Trophoblast cell (in vitro differentiated cells and primary cell): ENCODE measurements at regions not wholly inside any gene's neighbourhood (a gene's known extent, or its start where the extent isn't known, plus 50 kb on each side); places are given as distances from the start of the nearest gene placed in this dataset.

Experiments used
- DNase-seq, 2 donors: peaks; one replicate each; pipeline ENCODE4 v3.0.0-alpha.2; 2016
- H2AFZ ChIP-seq: 2 replicates; pipeline ENCODE4 v1.6.1; 2013; ENCODE audit warnings: low read length, moderate library complexity, mild to moderate bottlenecking; ENCODE audit not compliant: insufficient read depth, poor library complexity
- H2AK5ac ChIP-seq: 2 replicates; pipeline ENCODE4 v1.6.1; 2013; ENCODE audit warnings: mild to moderate bottlenecking, low read length
- H2BK120ac ChIP-seq: 2 replicates; pipeline ENCODE4 v1.6.1; 2013; ENCODE audit warnings: low read length, mild to moderate bottlenecking, moderate library complexity; ENCODE audit not compliant: insufficient read depth, poor library complexity
- H2BK12ac ChIP-seq: 2 replicates; pipeline ENCODE4 v1.6.1; 2013; ENCODE audit warnings: mild to moderate bottlenecking, low read length, moderate library complexity
- H2BK5ac ChIP-seq: 2 replicates; pipeline ENCODE4 v1.6.1; 2013; ENCODE audit warnings: low read length, low read depth, moderate library complexity, mild to moderate bottlenecking; ENCODE audit not compliant: poor library complexity
- H3K14ac ChIP-seq: 2 replicates; pipeline ENCODE4 v1.6.1; 2013; ENCODE audit warnings: mild to moderate bottlenecking, low read length
- H3K18ac ChIP-seq: 2 replicates; pipeline ENCODE4 v1.6.1; 2013; ENCODE audit warnings: mild to moderate bottlenecking, low read length
- H3K23ac ChIP-seq: 2 replicates; pipeline ENCODE4 v1.6.1; 2013; ENCODE audit warnings: low read length
- H3K27ac ChIP-seq: 2 replicates; pipeline ENCODE4 v1.5.1; 2013; ENCODE audit warnings: low read depth, mild to moderate bottlenecking, inconsistent platforms, low read length, moderate library complexity
- H3K27me3 ChIP-seq: 2 replicates; pipeline ENCODE4 v1.6.1; 2013; ENCODE audit warnings: inconsistent platforms, mild to moderate bottlenecking, low read length, moderate library complexity; ENCODE audit not compliant: insufficient read depth
- H3K36me3 ChIP-seq, 2 experiments: 1 replicate in 1 of 2; 2 replicates in 1 of 2; pipeline ENCODE4 v1.6.1; 2013; ENCODE audit warnings: low read length in 2 of 2, mild to moderate bottlenecking in 2 of 2, moderate library complexity in 1 of 2; ENCODE audit not compliant: insufficient read depth in 2 of 2, control insufficient read depth in 1 of 2
- H3K4ac ChIP-seq: 2 replicates; pipeline ENCODE4 v1.6.1; 2013; ENCODE audit warnings: low read depth, mild to moderate bottlenecking, low read length, moderate library complexity
- H3K4me1 ChIP-seq, 2 experiments: 1 replicate in 1 of 2; 2 replicates in 1 of 2; pipeline ENCODE4 v1.6.1; 2013; ENCODE audit warnings: low read length in 2 of 2, mild to moderate bottlenecking in 2 of 2, moderate library complexity in 1 of 2; ENCODE audit not compliant: insufficient read depth in 2 of 2, control insufficient read depth in 1 of 2
- H3K4me2 ChIP-seq: 2 replicates; pipeline ENCODE4 v1.6.1; 2013; ENCODE audit warnings: inconsistent platforms, mild to moderate bottlenecking, low read length, moderate library complexity
- H3K4me3 ChIP-seq: 2 replicates; pipeline ENCODE4 v1.5.1; 2013; ENCODE audit warnings: mild to moderate bottlenecking, low read depth, low read length, inconsistent platforms
- H3K79me1 ChIP-seq: one replicate; pipeline ENCODE4 v1.6.1; 2013; ENCODE audit warnings: low read length
- H3K79me2 ChIP-seq: 2 replicates; pipeline ENCODE4 v1.6.1; 2013; ENCODE audit warnings: low read length, mild to moderate bottlenecking; ENCODE audit not compliant: control insufficient read depth, insufficient read depth, poor library complexity
- H3K9ac ChIP-seq: 2 replicates; pipeline ENCODE4 v1.6.1; 2013; ENCODE audit warnings: mild to moderate bottlenecking, low read length
- H3K9me3 ChIP-seq: 2 replicates; pipeline ENCODE4 v1.6.1; 2013; ENCODE audit warnings: low read depth, mild to moderate bottlenecking, control low read depth, inconsistent platforms, low read length; ENCODE audit not compliant: insufficient read depth
- H4K12ac ChIP-seq: 2 replicates; pipeline ENCODE4 v1.6.1; 2013; ENCODE audit warnings: low read depth, mild to moderate bottlenecking, low read length, moderate library complexity
- H4K8ac ChIP-seq: 2 replicates; pipeline ENCODE4 v1.6.1; 2013; ENCODE audit warnings: low read depth, mild to moderate bottlenecking, low read length, moderate library complexity
- H4K91ac ChIP-seq: one replicate; pipeline ENCODE4 v1.6.1; 2013; ENCODE audit warnings: low read depth, mild to moderate bottlenecking, low read length, moderate library complexity
- WGBS: extraction: QIAGEN DNeasy Blood & Tissue Kit; methylation state at CpG from one replicate; pipeline ENCODE4 v1.1.7; 2013; ENCODE audit warnings: missing lambda C conversion rate; ENCODE audit not compliant: insufficient read length, insufficient coverage; ENCODE audit errors: extremely low coverage; 5-methylcytosine and 5-hydroxymethylcytosine counted together

DNA sequence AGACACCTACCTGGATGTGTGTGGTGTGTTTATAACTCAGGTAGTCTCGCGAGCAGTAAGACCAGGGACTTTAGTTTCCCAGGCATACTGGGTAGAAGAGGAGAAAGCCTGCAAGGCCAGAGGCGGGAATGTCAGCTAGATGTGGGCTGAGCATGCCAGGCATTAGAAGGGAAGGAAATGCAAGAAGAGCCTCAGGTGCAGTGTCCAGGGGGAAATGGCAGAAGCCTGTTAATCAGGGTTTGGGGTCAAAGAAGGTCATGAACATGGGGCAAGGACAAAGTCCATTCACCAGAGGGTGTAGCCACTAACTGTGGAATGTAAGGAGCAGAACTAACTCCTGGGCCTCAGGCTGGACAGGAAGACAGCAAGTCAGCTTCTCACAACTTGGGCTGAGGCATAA, 305.0 kb downstream of the SMOC2 start:
- no peak overlapping the region for H2BK12ac ChIP-seq
- H3K23ac ChIP-seq = no peak overlapping the region
- H2AFZ ChIP-seq = no peak overlapping the region
- WGBS = no CpG with 5 or more reads among the region's 3 CpGs
- H3K79me2 ChIP-seq = no peaks in the 10 kb centered on the region
- no peak overlapping the region for H3K14ac ChIP-seq
- H3K4ac ChIP-seq = no peak overlapping the region
- H3K27ac ChIP-seq = no peak overlapping the region
- H2AK5ac ChIP-seq = no peak overlapping the region
- H3K79me1 ChIP-seq = no peaks in the 10 kb centered on the region
- no peak overlapping the region for H2BK5ac ChIP-seq
- H3K4me1 ChIP-seq = peaks cover 4% of the 10 kb centered on the region in 2 experiments
- no peaks in the 10 kb centered on the region for H3K27me3 ChIP-seq
- no peak overlapping the region for H3K4me3 ChIP-seq
- H3K9ac ChIP-seq = no peak overlapping the region
- peak; percentile 4 to 37 for DNase-seq
- H3K36me3 ChIP-seq = no peaks in the 10 kb centered on the region
- H3K18ac ChIP-seq = no peak overlapping the region
- H4K12ac ChIP-seq = no peak overlapping the region
- no peak overlapping the region for H4K8ac ChIP-seq
- no peak overlapping the region for H2BK120ac ChIP-seq
- no peaks in the 10 kb centered on the region for H3K9me3 ChIP-seq
- H4K91ac ChIP-seq = no peak overlapping the region
- H3K4me2 ChIP-seq = no peak overlapping the region

DNA sequence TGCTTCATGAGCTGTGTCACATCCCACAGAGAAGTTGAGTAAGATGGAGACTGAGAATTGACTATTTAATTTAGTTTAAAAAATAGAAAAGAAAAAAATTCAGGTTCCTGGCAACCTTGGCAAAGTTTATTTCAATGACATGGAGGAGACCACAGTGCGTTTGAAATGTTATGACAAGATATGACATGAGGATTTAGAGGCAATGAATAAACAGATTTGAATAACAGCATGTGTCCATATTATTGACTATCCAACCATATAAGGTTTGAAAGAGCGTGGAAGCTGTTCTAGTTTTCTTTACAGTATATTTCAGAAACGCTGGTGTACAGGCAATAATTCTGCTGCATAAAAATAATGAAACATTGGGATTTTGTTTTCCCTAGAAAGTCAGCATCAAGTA, 303.9 kb downstream of the SMOC2 start:
- Histone ChIP-seq H2BK12ac (no peak overlapping the region), H3K4me1 (peaks cover 4% of the 10 kb centered on the region in 2 experiments), H3K27ac (no peak overlapping the region), H3K4me3 (no peak overlapping the region), H3K79me2 (no peaks in the 10 kb centered on the region), H2BK120ac (no peak overlapping the region), H3K23ac (no peak overlapping the region), H2BK5ac (no peak overlapping the region), H3K4me2 (no peak overlapping the region), H3K14ac (no peak overlapping the region), H3K9me3 (peaks cover 2% of the 10 kb centered on the region), H3K4ac (no peak overlapping the region), H4K91ac (no peak overlapping the region), H2AK5ac (no peak overlapping the region), H3K36me3 (no peaks in the 10 kb centered on the region), H4K8ac (no peak overlapping the region), H3K9ac (no peak overlapping the region), H3K18ac (no peak overlapping the region), H2AFZ (no peak overlapping the region), H3K79me1 (no peaks in the 10 kb centered on the region), H3K27me3 (no peaks in the 10 kb centered on the region), H4K12ac (no peak overlapping the region)
- no peak for DNase-seq
- no CpG with 5 or more reads among the region's 3 CpGs for WGBS

DNA sequence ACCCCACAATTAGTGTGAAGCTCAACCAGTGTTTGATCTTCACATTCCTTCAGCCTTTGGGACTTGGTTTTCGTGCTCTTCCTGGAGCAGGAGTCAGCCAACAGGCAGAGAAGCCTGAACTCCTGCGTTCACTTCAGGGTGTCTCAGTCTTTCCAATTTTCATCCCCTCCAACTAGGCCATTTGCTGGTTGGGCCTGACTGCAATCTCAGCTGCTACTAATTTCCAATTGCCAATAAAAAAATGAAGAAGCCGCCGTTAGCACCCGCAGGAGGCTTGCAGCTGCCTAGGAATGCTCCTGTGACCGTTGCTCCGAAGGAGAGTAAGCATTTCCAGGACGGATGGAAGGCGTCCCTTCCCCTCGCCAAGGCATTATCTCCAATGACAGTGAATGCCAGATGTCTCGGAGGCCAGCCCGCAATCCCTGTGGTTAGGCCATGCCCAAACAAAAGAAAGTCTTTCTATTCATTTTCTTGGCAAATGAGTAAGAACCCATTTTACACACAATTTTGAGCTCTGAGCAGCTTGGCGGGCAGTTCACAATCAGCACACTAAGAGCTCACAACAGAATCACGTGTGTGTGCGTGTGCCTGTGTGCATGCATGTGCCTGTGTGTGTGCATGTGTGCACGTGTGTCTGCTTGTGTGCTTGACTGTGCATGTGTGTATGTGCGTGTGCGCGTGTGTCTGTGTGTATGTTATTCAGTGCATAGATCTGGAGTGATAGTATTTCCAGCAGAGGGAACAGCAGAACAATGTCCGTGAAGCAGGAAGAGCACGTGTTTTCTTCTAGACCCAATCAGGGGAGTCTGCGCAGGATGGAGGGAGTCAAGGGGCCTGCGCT, 301.2 kb downstream of the SMOC2 start:
- Histone ChIP-seq H3K18ac (no peak overlapping the region), H4K12ac (no peak overlapping the region), H3K4me3 (no peak overlapping the region), H3K4me1 (peaks cover 4% of the 10 kb centered on the region in 2 experiments), H2BK120ac (no peak overlapping the region), H4K91ac (no peak overlapping the region), H3K23ac (no peak overlapping the region), H3K27me3 (no peaks in the 10 kb centered on the region), H2BK5ac (no peak overlapping the region), H3K9me3 (peaks cover 4% of the 10 kb centered on the region), H3K4me2 (no peak overlapping the region), H3K4ac (no peak overlapping the region), H3K9ac (no peak overlapping the region), H3K36me3 (peaks cover 0 to 1% of the 10 kb centered on the region in 2 experiments), H3K79me1 (no peaks in the 10 kb centered on the region), H2AK5ac (no peak overlapping the region), H4K8ac (no peak overlapping the region), H2BK12ac (no peak overlapping the region), H3K14ac (no peak overlapping the region), H2AFZ (no peak overlapping the region), H3K27ac (no peak overlapping the region), H3K79me2 (no peaks in the 10 kb centered on the region)
- no CpG with 5 or more reads among the region's 23 CpGs for WGBS
- peak in 1 of 2 donors; percentile 24 for DNase-seq

DNA sequence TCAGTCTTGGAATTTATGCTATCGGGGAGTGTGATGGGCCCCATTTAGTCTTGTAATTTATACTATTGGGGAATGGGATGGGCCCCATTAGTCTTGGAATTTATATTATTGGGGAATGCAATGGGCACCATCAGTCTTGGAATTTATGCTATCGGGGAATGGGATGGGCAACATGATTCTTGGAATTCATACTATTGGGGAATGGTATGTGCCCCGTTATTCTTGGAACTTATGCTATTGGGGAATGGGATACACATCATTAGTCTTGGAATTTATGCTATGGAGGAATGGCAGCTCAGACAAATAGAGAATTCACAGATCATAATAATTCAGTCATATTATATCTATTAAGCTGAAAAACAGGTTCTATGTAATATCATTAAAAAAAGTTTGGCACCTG, 300.3 kb downstream of the SMOC2 start:
- no peak overlapping the region for H3K9ac ChIP-seq
- H3K36me3 ChIP-seq = peaks cover 0 to 1% of the 10 kb centered on the region in 2 experiments
- no peak overlapping the region for H3K14ac ChIP-seq
- no peaks in the 10 kb centered on the region for H3K27me3 ChIP-seq
- no peak overlapping the region for H2BK5ac ChIP-seq
- peaks cover 8 to 9% of the 10 kb centered on the region in 2 experiments for H3K4me1 ChIP-seq
- no peak for DNase-seq
- no peak overlapping the region for H3K23ac ChIP-seq
- no peak overlapping the region for H3K4ac ChIP-seq
- H3K27ac ChIP-seq = no peak overlapping the region
- no peak overlapping the region for H3K4me3 ChIP-seq
- no peak overlapping the region for H4K12ac ChIP-seq
- peaks cover 4% of the 10 kb centered on the region for H3K9me3 ChIP-seq
- H3K18ac ChIP-seq = no peak overlapping the region
- WGBS = no CpG with 5 or more reads among the region's 3 CpGs
- no peak overlapping the region for H4K91ac ChIP-seq
- no peak overlapping the region for H2AFZ ChIP-seq
- no peak overlapping the region for H4K8ac ChIP-seq
- no peak overlapping the region for H2AK5ac ChIP-seq
- H3K79me1 ChIP-seq = no peaks in the 10 kb centered on the region
- H3K79me2 ChIP-seq = no peaks in the 10 kb centered on the region
- H3K4me2 ChIP-seq = no peak overlapping the region
- H2BK120ac ChIP-seq = no peak overlapping the region
- no peak overlapping the region for H2BK12ac ChIP-seq
